Endothelial cell of umbilical vein (primary cell): ENCODE measurements at regions not wholly inside any gene's neighbourhood (a gene's known extent, or its start where the extent isn't known, plus 50 kb on each side); places are given as distances from the start of the nearest gene placed in this dataset.

Experiments
- CTCF ChIP-seq, 2 donors: IDR thresholded peaks; 1 replicate in 1 of 2; 2 replicates in 1 of 2; pipeline ENCODE4 v1.5.1; 2011; ENCODE audit warnings: low read length in 2 of 2, mild to moderate bottlenecking in 2 of 2, moderate library complexity in 2 of 2, control low read depth in 1 of 2, inconsistent platforms in 1 of 2, low read depth in 1 of 2; ENCODE audit not compliant: insufficient read depth in 1 of 2; ENCODE audit errors: extremely low read depth in 1 of 2
- EZH2 ChIP-seq: IDR thresholded peaks from 2 replicates; pipeline ENCODE4 v1.6.1; 2012; ENCODE audit warnings: borderline replicate concordance, low read depth, mild to moderate bottlenecking, moderate library complexity, low read length, inconsistent platforms; ENCODE audit not compliant: severe bottlenecking
- MAX ChIP-seq: IDR thresholded peaks from 2 replicates; pipeline ENCODE4 v1.6.1; 2011; ENCODE audit not compliant: insufficient read depth, insufficient read length
- POLR2A ChIP-seq: IDR thresholded peaks from 2 replicates; pipeline ENCODE4 v1.6.1; 2012; ENCODE audit warnings: low read depth, mild to moderate bottlenecking, control low read depth, low read length
- POLR2AphosphoS5 ChIP-seq: IDR thresholded peaks from 2 replicates; pipeline ENCODE4 v1.6.1; 2012; ENCODE audit warnings: low read depth, mild to moderate bottlenecking, control low read depth, low read length, moderate library complexity; ENCODE audit not compliant: insufficient read depth

- TF ChIP-seq POLR2AphosphoS5: no peak
- TF ChIP-seq CTCF (IDR thresholded peaks at IDR 0.05; ENCODE audit: extremely low read depth in 1 of 2, insufficient read depth in 1 of 2, low read depth in 1 of 2, low read length in 2 of 2): no peak
- TF ChIP-seq EZH2: no peak
- TF ChIP-seq MAX: no peak
- no peak for TF ChIP-seq POLR2A
Observed at GRCh38 chr16:65774350-65774749, 592.1 kb upstream of the CDH5 start.
